ENCODE measurements at regions not wholly inside any gene's neighbourhood (a gene's known extent, or its start where the extent isn't known, plus 50 kb on each side); places are given as distances from the start of the nearest gene placed in this dataset.
"Not testable (repeated sequence)": the region's sequence is repeated elsewhere in the genome, so short reads cannot be mapped to it uniquely, and the experiment has no call there.

DNA sequence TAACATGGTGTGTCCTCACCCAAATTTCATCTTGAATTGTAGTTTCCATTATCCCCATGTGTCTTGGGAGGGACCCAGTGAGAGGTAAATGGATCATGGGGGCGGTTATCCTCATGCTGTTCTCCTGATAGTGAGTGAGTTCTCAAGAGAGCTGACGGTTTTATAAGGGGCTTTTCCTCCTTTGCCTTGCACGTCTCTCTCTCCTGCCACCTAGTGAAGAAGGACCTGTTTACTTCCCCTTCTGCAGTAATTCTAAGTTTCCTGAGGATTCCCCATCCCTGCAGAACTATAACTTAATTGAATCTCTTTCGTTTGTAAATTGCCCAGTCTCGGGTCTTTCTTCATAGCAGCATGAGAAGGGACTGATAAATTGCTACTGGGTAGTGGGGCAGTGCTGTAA, 789.3 kb downstream of the FRK start:
- no peak for DNase-seq (ENCODE audit: low read depth in 2 of 2)

GRCh38 chr6:115270953-115271352, 789.7 kb downstream of the FRK start:
- no peak for DNase-seq (ENCODE audit: low read depth in 2 of 2)

- DNase-seq (ENCODE audit: low read depth in 2 of 2), result no peak
These were observed 819.3 kb downstream of the FRK start for GRCh38 chr6:115241373-115241772.

DNA sequence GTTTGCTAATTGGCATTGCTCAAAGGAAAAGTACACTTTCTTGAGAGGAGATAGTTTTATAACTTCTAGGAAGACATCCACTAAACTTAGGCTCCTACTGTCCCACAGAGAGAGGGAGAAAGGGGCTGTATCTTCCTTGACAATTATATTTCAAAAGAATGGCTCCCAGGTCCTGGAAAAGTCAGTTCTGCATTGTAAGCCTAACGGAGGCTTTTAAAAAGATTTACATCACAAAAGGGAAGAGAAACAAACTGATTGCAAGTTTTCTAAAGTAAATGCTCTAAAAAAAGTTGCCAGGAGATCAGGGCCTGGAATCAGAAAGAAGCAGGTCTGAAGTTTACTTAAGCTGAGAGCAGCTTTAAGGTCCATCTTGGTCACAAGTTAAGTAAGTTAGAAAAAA, 839.5 kb downstream of the FRK start:
- DNase-seq (ENCODE audit: low read depth in 2 of 2), result no peak

DNA sequence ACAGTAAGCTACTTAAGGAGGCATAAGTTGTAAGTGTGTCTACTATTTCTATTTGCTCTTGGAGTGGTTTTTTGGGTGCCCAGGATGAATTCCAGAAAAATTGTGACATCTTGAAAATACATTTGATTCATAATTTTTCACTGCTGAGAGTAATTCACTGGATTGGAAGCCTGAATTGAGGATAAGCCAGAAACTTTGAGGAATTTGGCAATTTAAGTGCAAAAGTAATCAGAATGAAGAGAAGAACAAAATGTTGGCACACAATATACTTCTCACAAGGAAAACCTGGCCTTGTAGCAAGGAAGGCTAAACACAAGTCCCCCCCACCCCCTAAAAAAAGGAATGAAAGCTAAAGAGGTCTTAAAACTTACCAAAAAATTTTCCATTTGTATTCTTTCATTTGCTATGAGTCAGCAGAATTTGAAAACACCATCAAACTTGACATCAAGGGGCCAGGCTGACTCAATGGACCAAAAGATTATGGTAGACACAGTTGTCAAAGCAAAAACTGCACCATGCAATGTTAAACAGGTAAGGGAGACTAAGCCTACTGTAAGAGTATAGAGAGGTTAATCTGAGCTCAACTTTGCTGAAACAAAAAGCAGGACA, 840.0 kb downstream of the FRK start:
- no peak for DNase-seq (ENCODE audit: low read depth in 2 of 2)

DNA sequence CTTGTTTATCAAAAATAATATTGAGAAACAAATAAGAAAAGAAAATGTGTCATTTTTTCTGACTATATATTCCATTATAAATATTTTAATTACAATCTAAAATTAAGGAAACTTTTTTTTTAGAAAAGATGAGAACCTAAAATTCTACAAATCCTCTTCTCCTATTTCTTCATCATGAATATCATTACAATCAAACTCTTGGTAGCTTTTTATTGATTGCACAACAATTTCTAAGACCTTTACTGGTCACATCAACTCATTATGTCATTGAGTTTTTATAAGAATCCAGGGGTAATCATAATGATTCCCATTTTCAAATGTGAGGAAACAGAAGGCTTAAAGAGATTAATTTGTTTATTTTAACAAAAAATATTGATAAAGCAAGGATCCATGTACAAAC, 841.0 kb downstream of the FRK start:
- DNase-seq (ENCODE audit: low read depth in 2 of 2), result no peak

- no peak for DNase-seq (ENCODE audit: low read depth in 2 of 2)
These were observed 843.9 kb downstream of the FRK start for GRCh38 chr6:115216835-115217234.

- DNase-seq (ENCODE audit: low read depth in 2 of 2), result no peak
These were observed 846.4 kb downstream of the FRK start for GRCh38 chr6:115214283-115214682.

GRCh38 chr6:115203381-115203780, 857.3 kb downstream of the FRK start:
- no peak for DNase-seq (ENCODE audit: low read depth in 2 of 2)

- DNase-seq (ENCODE audit: low read depth in 2 of 2), result no peak
These were observed 852.3 kb upstream of the HS3ST5 start for GRCh38 chr6:115194981-115195638.

DNA sequence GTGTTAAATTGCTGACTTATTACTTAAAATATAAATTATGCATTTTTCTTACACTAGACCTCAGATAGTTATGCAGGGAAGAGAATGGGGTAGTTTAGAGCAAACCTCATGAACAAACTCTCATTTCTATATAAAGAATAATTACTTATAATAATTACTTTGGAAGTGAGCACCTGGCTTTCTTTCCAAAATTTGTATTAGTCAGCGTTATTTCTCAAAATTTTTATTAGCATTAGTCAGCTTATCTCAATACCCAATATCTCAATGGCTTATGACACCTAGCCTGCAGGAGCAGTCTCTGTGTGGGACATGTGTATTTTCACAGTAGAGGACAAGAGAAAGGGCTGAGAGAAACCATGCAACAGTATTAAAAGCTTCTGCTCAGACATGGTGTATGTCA, 849.2 kb upstream of the HS3ST5 start:
- DNase-seq (ENCODE audit: low read depth in 2 of 2), result no peak

DNA sequence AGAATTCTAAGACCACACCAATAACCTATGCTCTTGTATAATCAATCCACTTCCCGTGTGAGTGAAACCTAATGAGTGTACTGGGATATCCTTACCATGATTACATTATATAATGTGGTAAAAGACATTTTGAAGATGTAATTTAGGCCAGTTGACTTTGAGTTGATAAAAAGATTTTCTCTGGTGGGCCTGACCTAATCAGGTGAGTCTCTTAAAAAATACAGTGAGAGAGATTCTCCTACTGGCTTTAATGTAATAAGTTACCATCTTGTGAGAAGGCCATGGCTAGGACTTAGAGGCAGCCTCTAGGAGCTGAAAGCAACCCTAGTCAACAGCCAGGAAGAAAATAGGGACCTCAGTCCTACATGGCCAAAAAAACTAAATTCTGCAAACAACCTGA, 847.7 kb upstream of the HS3ST5 start:
- no peak for DNase-seq (ENCODE audit: low read depth in 2 of 2)

DNA sequence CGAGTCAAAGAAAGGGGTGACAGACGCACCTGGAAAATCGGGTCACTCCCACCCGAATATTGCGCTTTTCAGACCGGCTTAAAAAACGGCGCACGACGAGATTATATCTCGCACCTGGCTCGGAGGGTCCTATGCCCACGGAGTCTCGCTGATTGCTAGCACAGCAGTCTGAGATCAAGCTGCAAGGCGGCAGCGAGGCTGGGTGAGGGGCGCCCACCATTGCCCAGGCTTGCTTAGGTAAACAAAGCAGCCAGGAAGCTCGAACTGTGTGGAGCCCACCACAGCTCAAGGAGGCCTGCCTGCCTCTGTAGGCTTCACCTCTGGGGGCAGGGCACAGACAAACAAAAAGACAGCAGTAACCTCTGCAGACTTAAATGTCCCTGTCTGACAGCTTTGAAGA, 832.6 kb upstream of the HS3ST5 start:
- not testable (repeated sequence) for DNase-seq (ENCODE audit: low read depth in 2 of 2)

DNA sequence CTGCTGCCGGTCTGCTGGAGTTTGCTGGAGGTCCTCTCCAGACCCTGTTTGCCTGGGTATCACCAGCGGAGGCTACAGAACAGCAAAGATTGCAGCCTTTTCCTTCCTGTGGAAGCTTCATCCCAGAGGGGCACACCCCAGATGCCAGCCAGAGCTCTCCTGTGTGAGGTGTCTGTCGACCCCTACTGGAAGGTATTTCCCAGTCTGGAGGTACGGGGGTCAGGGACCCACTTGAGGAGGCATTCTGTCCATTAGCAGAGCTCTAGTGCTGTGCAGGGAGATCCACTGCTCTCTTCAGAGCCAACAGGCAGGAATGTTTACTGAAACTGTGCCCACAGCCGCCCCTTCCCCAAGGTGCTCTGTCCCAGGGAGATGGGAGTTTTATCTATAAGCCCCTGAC, 823.1 kb upstream of the HS3ST5 start:
- DNase-seq (ENCODE audit: low read depth in 2 of 2), result not testable (repeated sequence)

- no peak for DNase-seq (ENCODE audit: low read depth in 2 of 2)
These were observed 816.9 kb upstream of the HS3ST5 start for GRCh38 chr6:115159733-115160132.

- no peak for DNase-seq (ENCODE audit: low read depth in 2 of 2)
These were observed 795.1 kb upstream of the HS3ST5 start for GRCh38 chr6:115137910-115138309.

DNA sequence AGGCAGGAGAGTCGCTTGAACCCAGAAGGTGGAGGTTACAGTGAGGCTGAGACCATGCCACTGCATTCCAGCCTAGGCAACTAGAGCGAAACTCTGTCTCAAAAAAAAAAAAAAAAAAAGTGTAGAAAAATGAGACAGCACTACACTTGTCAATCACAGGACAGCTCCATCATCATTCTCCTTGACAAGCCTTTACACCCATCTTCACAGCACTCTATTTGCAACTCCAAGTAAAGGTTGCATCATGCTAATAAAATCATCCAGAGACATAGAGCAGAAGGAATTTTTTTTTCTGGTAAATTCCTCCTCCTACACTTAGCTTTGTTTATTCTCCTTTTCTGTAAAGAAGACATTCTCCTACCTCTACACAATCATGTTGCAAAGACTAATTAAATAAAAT, 791.0 kb upstream of the HS3ST5 start:
- DNase-seq (ENCODE audit: low read depth in 2 of 2), result no peak

DNA sequence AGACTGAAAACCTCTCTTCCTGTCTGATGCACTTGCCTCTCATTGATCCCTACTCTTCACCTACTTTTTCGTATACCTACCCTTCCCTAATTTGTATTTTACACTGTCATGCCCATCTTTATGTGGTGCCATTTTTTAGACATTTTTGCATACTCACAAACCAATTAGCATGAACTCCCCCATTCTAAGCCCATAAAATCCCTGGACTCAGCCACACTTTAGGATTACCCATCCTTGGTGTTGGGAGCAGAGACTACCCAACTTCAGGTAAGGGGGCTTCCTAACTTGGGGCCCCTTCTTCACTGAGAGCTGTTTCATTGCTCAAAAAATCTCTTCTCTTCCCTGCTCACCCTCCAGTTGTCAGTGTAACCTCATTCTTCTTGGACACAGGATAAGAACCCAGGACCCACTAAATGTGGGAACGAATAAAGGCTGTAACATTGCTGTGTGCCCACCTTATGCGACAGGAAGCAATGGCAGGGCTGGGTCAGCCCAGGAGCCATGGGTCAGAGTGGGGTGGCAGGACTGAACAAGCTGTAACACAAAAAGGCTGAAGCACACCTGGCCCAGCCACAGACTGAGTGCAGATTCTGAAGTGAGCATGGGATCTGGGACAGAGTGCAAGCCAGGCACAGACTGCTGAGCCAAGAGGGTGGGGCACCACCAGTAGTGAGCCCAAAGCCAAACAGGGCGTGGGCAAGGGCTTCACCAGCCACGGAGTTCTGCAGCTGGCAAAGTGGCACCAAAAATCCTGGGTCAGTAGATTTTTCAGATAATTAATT, 789.1 kb upstream of the HS3ST5 start:
- DNase-seq (ENCODE audit: low read depth in 2 of 2), result no peak

DNA sequence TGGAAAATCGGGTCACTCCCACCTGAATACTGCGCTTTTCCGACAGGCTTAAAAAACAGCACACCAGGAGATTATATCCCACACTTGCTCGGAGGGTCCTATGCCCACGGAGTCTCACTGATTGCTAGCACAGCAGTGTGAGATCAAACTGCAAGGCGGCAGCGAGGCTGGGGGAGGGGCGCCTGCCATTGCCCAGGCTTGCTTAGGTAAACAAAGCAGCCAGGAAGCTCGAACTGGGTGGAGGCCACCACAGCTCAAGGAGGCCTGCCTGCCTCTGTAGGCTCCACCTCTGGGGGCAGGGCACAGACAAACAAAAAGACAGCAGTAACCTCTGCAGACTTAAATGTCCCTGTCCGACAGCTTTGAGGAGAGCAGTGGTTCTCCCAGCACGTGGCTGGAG, 778.7 kb upstream of the HS3ST5 start:
- DNase-seq (ENCODE audit: low read depth in 2 of 2), result not testable (repeated sequence)

DNA sequence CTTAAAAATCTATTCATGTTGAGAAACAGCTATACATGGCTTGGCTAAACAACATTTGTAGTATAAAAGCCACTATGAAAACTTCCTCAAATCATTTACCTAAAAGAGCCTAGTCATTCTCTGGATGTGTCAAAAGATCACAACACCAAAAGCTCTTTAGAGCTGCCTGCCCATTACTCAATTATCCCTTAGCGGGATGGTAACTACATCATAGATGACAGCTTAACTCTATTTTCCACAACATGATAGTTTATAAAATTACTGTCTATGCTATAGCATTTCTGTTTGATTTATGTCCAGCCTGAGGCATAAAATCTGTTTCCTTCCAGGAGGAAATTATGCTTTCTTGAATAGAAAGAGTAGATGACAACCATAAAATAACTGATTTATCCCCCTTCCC, 777.6 kb upstream of the HS3ST5 start:
- no peak for DNase-seq (ENCODE audit: low read depth in 2 of 2)

- no peak for DNase-seq (ENCODE audit: low read depth in 2 of 2)
These were observed 748.6 kb upstream of the HS3ST5 start for GRCh38 chr6:115091461-115091860.

GRCh38 chr6:115078555-115078954, 735.7 kb upstream of the HS3ST5 start:
- no peak for DNase-seq (ENCODE audit: low read depth in 2 of 2)

DNA sequence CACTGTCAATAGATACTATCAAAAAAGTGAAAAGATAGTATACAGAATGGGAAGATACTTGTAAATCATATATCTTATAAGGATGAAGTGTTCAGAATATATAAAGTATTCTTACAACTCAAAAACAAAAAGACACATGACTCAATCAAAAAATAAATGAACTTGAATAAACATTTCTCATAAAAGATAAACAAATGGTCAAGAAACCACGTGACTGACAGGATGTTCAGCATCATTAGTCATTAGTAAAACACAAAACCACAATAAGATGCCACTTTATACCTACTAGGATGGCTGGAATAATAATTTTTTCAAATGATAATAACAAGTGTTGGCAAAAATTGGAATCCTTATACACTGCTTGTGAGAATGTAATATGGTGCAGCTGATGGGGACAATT, 729.1 kb upstream of the HS3ST5 start:
- DNase-seq (ENCODE audit: low read depth in 2 of 2), result no peak

All from stimulated activated CD8-positive, alpha-beta memory T cell treated with anti-CD3 and anti-CD28 coated beads, Interleukin-2, amount 100 ng/mL, for 48 hours (primary cell).